IMR-90 (cell line): ENCODE measurements at regions not wholly inside any gene's neighbourhood (a gene's known extent, or its start where the extent isn't known, plus 50 kb on each side); places are given as distances from the start of the nearest gene placed in this dataset.

Experiments
- ATAC-seq: fragments of 200-7000 bp; cut with Tn5 transposase; 2 replicates; pipeline ENCODE4 v1.9.1; 2020; ENCODE audit warnings: low read depth, mild to moderate bottlenecking, moderate library complexity
- BruUV-seq: library from RNA; stranded (reverse); fragments of 400-500 nt; replicated peaks from 2 replicates; lab custom pipeline; 2021; lab: Mats Ljungman, UMichigan
- CTCF ChIA-PET: fragments of 300-600 bp; formaldehyde crosslinking; extraction: SDS; loops from one replicate; lab custom pipeline; 2021; ENCODE audit warnings: antibody characterized with exemption; lab: Yijun Ruan, JAX
- POLR2A ChIA-PET: fragments of 300-600 bp; sonication (Branson Sonifier 250); formaldehyde crosslinking; loops from one replicate; lab custom pipeline; 2022; ENCODE audit warnings: antibody characterized with exemption; ENCODE audit not compliant: unreplicated experiment; lab: Charles Lee
- DNase-seq: peaks from one replicate; pipeline ENCODE4 v3.0.0; 2013
- H2AFZ ChIP-seq: replicated peaks from 2 replicates; pipeline ENCODE3; 2013; ENCODE audit warnings: low read length, mild to moderate bottlenecking; ENCODE audit not compliant: poor library complexity
- H2AK5ac ChIP-seq: 2 replicates; pipeline ENCODE4 v1.6.1; 2013; ENCODE audit warnings: low read depth, low read length, inconsistent platforms
- H2AK9ac ChIP-seq: replicated peaks from 2 replicates; pipeline ENCODE3; 2013; ENCODE audit warnings: mild to moderate bottlenecking, low read depth, low read length, moderate library complexity; ENCODE audit not compliant: poor library complexity
- H2BK120ac ChIP-seq: 2 replicates; pipeline ENCODE4 v1.6.1; 2013; ENCODE audit warnings: low read depth, low read length, inconsistent platforms
- H2BK15ac ChIP-seq: 3 replicates; pipeline ENCODE4 v1.6.1; 2013; ENCODE audit warnings: low read depth, low read length, inconsistent platforms
- H2BK20ac ChIP-seq: 2 replicates; pipeline ENCODE4 v1.6.1; 2013; ENCODE audit warnings: low read depth, mild to moderate bottlenecking, inconsistent platforms, low read length, moderate library complexity
- H2BK5ac ChIP-seq: 2 replicates; pipeline ENCODE4 v1.6.1; 2013; ENCODE audit warnings: mild to moderate bottlenecking, low read depth, low read length, inconsistent platforms; ENCODE audit not compliant: poor library complexity, severe bottlenecking
- H3K14ac ChIP-seq: replicated peaks from 2 replicates; pipeline ENCODE4 v1.6.1; 2013; ENCODE audit warnings: low read depth, low read length, inconsistent platforms
- H3K18ac ChIP-seq: 2 replicates; pipeline ENCODE4 v1.6.1; 2013; ENCODE audit warnings: low read depth, low read length, control low read depth
- H3K23ac ChIP-seq: 2 replicates; pipeline ENCODE4 v1.6.1; 2013; ENCODE audit warnings: low read depth, low read length, inconsistent platforms
- H3K27ac ChIP-seq: 2 replicates; pipeline ENCODE4 v1.5.1; 2013; ENCODE audit warnings: mild to moderate bottlenecking, control low read depth, low read length; ENCODE audit not compliant: insufficient read depth
- H3K27me3 ChIP-seq: 2 replicates; pipeline ENCODE4 v1.6.1; 2013; ENCODE audit warnings: low read length; ENCODE audit not compliant: control insufficient read depth, insufficient read depth
- H3K36me3 ChIP-seq: 2 replicates; pipeline ENCODE4 v1.6.1; 2013; ENCODE audit warnings: low read length, mixed read lengths; ENCODE audit not compliant: control insufficient read depth, insufficient read depth
- H3K4ac ChIP-seq: 2 replicates; pipeline ENCODE4 v1.6.1; 2013; ENCODE audit warnings: low read depth, low read length, inconsistent platforms
- H3K4me1 ChIP-seq: 2 replicates; pipeline ENCODE4 v1.6.1; 2013; ENCODE audit warnings: low read length, mixed read lengths; ENCODE audit not compliant: control insufficient read depth, insufficient read depth
- H3K4me2 ChIP-seq: 2 replicates; pipeline ENCODE4 v1.6.1; 2013; ENCODE audit warnings: low read depth, mild to moderate bottlenecking, control low read depth, low read length, moderate library complexity
- H3K4me3 ChIP-seq: 2 replicates; pipeline ENCODE4 v1.5.1; 2013; ENCODE audit warnings: low read depth, mild to moderate bottlenecking, control low read depth, low read length, moderate library complexity; ENCODE audit not compliant: insufficient read depth
- H3K56ac ChIP-seq: 2 replicates; pipeline ENCODE4 v1.6.1; 2013; ENCODE audit warnings: low read length, inconsistent platforms; ENCODE audit not compliant: insufficient read depth; ENCODE audit errors: extremely low read depth
- H3K79me1 ChIP-seq, 2 experiments: 2 replicates each; pipeline ENCODE4 v1.6.1; 2013; ENCODE audit warnings: low read length in 2 of 2, inconsistent platforms in 1 of 2, low read depth in 1 of 2
- H3K9ac ChIP-seq: 2 replicates; pipeline ENCODE4 v1.6.1; 2013; ENCODE audit warnings: low read depth, low read length, control low read depth
- H3K9me1 ChIP-seq: 2 replicates; pipeline ENCODE4 v1.6.1; 2013; ENCODE audit warnings: low read length, inconsistent platforms; ENCODE audit not compliant: insufficient read depth
- H3K9me3 ChIP-seq: 2 replicates; pipeline ENCODE4 v1.6.1; 2013; ENCODE audit warnings: low read length; ENCODE audit not compliant: control insufficient read depth, insufficient read depth
- H4K20me1 ChIP-seq: 2 replicates; pipeline ENCODE4 v1.6.1; 2013; ENCODE audit warnings: low read length, inconsistent platforms; ENCODE audit not compliant: insufficient read depth
- H4K5ac ChIP-seq: 2 replicates; pipeline ENCODE4 v1.6.1; 2013; ENCODE audit warnings: mild to moderate bottlenecking, low read depth, low read length, control low read depth
- H4K8ac ChIP-seq, 2 experiments: 2 replicates each; pipeline ENCODE4 v1.6.1; 2013; ENCODE audit warnings: low read depth in 2 of 2, low read length in 2 of 2, control low read depth in 1 of 2, inconsistent platforms in 1 of 2
- H4K91ac ChIP-seq: 2 replicates; pipeline ENCODE4 v1.6.1; 2013; ENCODE audit warnings: low read depth, low read length, inconsistent platforms; ENCODE audit not compliant: insufficient read depth
- BHLHE40 ChIP-seq: fragments of 150-350 bp; IDR thresholded peaks from 2 replicates; pipeline ENCODE4 v1.6.1; 2016; ENCODE audit warnings: mild to moderate bottlenecking, low read depth, low read length
- CHD1 ChIP-seq: IDR thresholded peaks from 2 replicates; pipeline ENCODE4 v1.6.1; 2012; ENCODE audit warnings: low read depth, low read length, improper control_type of control experiment
- FOS ChIP-seq: fragments of 150-350 bp; IDR thresholded peaks from 2 replicates; pipeline ENCODE4 v1.6.1; 2016; ENCODE audit warnings: low read depth, low read length
- MAZ ChIP-seq: IDR thresholded peaks from 2 replicates; pipeline ENCODE4 v1.6.1; 2012; ENCODE audit warnings: low read depth, mild to moderate bottlenecking, low read length, improper control_type of control experiment, moderate library complexity, borderline replicate concordance
- RAD21 ChIP-seq: IDR thresholded peaks from 2 replicates; pipeline ENCODE4 v1.6.1; 2012; ENCODE audit warnings: low read length, improper control_type of control experiment
- RFX5 ChIP-seq: IDR thresholded peaks from 2 replicates; pipeline ENCODE4 v1.8.0; 2012; ENCODE audit warnings: low read depth, mild to moderate bottlenecking, low read length, moderate library complexity
- WGBS, 2 experiments: methylation state at CpG; one replicate each; pipeline versions ENCODE4 v1.1.5 to v1.1.7; 2013; ENCODE audit warnings: missing lambda C conversion rate in 2 of 2; ENCODE audit not compliant: insufficient read length in 1 of 2; ENCODE audit errors: extremely low coverage in 2 of 2; 5-methylcytosine and 5-hydroxymethylcytosine counted together
- dilution Hi-C: fragments of 300-500 bp; cut with HindIII; formaldehyde crosslinking; loops from one replicate; pipeline ENCODE4 v1.14.3; 2018; ENCODE audit warnings: low sequenced_read_pairs; ENCODE audit not compliant: unreplicated experiment
- in situ Hi-C: fragments of 300-500 bp; cut with MboI; formaldehyde crosslinking; loops from 3 replicates; pipeline ENCODE4 v1.14.3; 2019; ENCODE audit warnings: low sequenced_read_pairs, inconsistent platforms, mixed read lengths
- intact Hi-C: fragments of 100-400 bp; cut with micrococcal nuclease; formaldehyde crosslinking; loops from 2 replicates; pipeline ENCODE4 v1.10.0; 2022
- TF ChIP-seq, protein P1 (sequence below): fragments of 150-350 bp; IDR thresholded peaks from 2 replicates; pipeline ENCODE4 v1.6.1; 2017; ENCODE audit warnings: mild to moderate bottlenecking, antibody characterized with exemption, low read length, low read depth

DNA sequence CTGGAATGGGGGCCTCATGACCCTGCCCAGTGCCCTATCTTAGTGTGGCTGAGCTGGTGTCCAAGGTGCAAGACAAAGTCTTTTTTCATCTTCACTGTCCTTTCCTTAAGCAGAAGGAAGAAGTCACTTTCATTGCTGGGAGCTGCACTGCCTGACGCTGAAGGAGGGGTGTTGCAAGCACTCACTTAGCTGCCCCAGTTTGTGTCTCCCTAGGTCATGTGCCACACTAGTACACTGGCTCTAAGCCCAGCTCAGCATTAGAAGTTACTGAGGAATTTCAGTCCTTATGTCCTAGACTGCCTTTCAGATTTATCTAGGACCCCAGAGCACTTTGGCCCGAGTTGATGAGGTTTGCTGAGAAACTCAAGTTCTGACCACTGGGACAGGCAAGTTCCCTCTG is 952.0 kb upstream of the USP15 start:
- TF ChIP-seq, protein P1, sequence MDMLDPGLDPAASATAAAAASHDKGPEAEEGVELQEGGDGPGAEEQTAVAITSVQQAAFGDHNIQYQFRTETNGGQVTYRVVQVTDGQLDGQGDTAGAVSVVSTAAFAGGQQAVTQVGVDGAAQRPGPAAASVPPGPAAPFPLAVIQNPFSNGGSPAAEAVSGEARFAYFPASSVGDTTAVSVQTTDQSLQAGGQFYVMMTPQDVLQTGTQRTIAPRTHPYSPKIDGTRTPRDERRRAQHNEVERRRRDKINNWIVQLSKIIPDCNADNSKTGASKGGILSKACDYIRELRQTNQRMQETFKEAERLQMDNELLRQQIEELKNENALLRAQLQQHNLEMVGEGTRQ, result no peak
- TF ChIP-seq MAZ (no peak), BHLHE40 (no peak), FOS (no peak), CHD1 (no peak), RAD21 (no peak), RFX5 (no peak)

More for the DNA sequence above, 952.0 kb upstream of the USP15 start:
- Histone ChIP-seq H2BK5ac (no peak overlapping the region), H3K4me3 (no peak overlapping the region), H4K5ac (no peak overlapping the region), H3K9me1 (no peaks in the 10 kb centered on the region), H3K23ac (no peak overlapping the region), H3K27me3 (no peaks in the 10 kb centered on the region), H2AFZ (no peak overlapping the region), H2BK20ac (no peak overlapping the region), H4K8ac (no peak overlapping the region), H3K14ac (no peak overlapping the region), H4K20me1 (no peaks in the 10 kb centered on the region), H2BK120ac (no peak overlapping the region), H4K91ac (no peak overlapping the region), H3K27ac (no peak overlapping the region), H2AK5ac (no peak overlapping the region), H3K56ac (no peak overlapping the region), H3K9ac (no peak overlapping the region), H3K18ac (no peak overlapping the region), H2BK15ac (no peak overlapping the region), H3K79me1 (no peaks in the 10 kb centered on the region), H3K36me3 (no peaks in the 10 kb centered on the region), H3K4ac (no peak overlapping the region), H2AK9ac (no peak overlapping the region), H3K9me3 (peaks cover 9% of the 10 kb centered on the region; the same call in 1 of the 2 replicates), H3K4me1 (no peaks in the 10 kb centered on the region), H3K4me2 (no peak overlapping the region)
- WGBS, 2 experiments, result 0% methylated on average over 1 of the region's 2 CpGs; no CpG with 5 or more reads in 1 of the 2 experiments
- in situ Hi-C loops (no loop called here), dilution Hi-C loops (no loop called here), intact Hi-C loops (no loop called here)
- ATAC-seq (no peak), DNase-seq (no peak)
- no TSS peak for BruUV-seq
- POLR2A ChIA-PET, result no interaction called here
- CTCF ChIA-PET, result no interaction called here
